Activated naive CD8-positive, alpha-beta T cell (primary cell): ENCODE measurements at regions not wholly inside any gene's neighbourhood (a gene's known extent, or its start where the extent isn't known, plus 50 kb on each side); places are given as distances from the start of the nearest gene placed in this dataset.

Source experiments
- H3K27ac Mint-ChIP-seq: one replicate; pipeline ENCODE4 v1.8.0; 2021; ENCODE audit warnings: mixed read lengths
- H3K27me3 Mint-ChIP-seq: one replicate; pipeline ENCODE4 v1.8.0; 2021; ENCODE audit warnings: mixed read lengths
- H3K36me3 Mint-ChIP-seq: one replicate; pipeline ENCODE4 v1.8.0; 2021; ENCODE audit warnings: mixed read lengths
- H3K4me1 Mint-ChIP-seq: one replicate; pipeline ENCODE4 v1.8.0; 2021; ENCODE audit warnings: low read depth, mixed read lengths
- H3K4me3 Mint-ChIP-seq: one replicate; pipeline ENCODE4 v1.8.0; 2021; ENCODE audit warnings: mild to moderate bottlenecking, mixed read lengths
- H3K9me3 Mint-ChIP-seq: one replicate; pipeline ENCODE4 v1.8.0; 2021; ENCODE audit warnings: low read depth, mixed read lengths

- Mint-ChIP-seq H3K27ac (no peak overlapping the region), H3K4me3 (no peak overlapping the region), H3K9me3 (peaks cover 12% of the 10 kb centered on the region), H3K4me1 (no peaks in the 10 kb centered on the region), H3K27me3 (no peaks in the 10 kb centered on the region), H3K36me3 (no peaks in the 10 kb centered on the region)
Observed at GRCh38 chr17:71422968-71423367, 697.9 kb upstream of the SOX9 start.

- Mint-ChIP-seq H3K4me3 (no peak overlapping the region), H3K27ac (no peak overlapping the region)
Observed at GRCh38 chr17:71423871-71424546, 696.8 kb upstream of the SOX9 start.

GRCh38 chr17:71427801-71428200, 693.0 kb upstream of the SOX9 start:
- Mint-ChIP-seq H3K36me3 (no peaks in the 10 kb centered on the region), H3K27me3 (no peaks in the 10 kb centered on the region), H3K4me3 (no peak overlapping the region), H3K9me3 (peaks cover 26% of the 10 kb centered on the region), H3K27ac (no peak overlapping the region), H3K4me1 (no peaks in the 10 kb centered on the region)

More at GRCh38 chr17:71423871-71424546, 696.8 kb upstream of the SOX9 start:
- H3K27me3 Mint-ChIP-seq, result no peaks in the 10 kb centered on the region
- H3K9me3 Mint-ChIP-seq, result peaks cover 17% of the 10 kb centered on the region
- no peaks in the 10 kb centered on the region for H3K36me3 Mint-ChIP-seq
- H3K4me1 Mint-ChIP-seq, result no peaks in the 10 kb centered on the region

- Mint-ChIP-seq H3K4me3 (no peak overlapping the region), H3K36me3 (no peaks in the 10 kb centered on the region), H3K27me3 (no peaks in the 10 kb centered on the region), H3K27ac (no peak overlapping the region), H3K9me3 (peaks cover 20% of the 10 kb centered on the region), H3K4me1 (no peaks in the 10 kb centered on the region)
Observed at GRCh38 chr17:71428897-71429296, 691.9 kb upstream of the SOX9 start.

GRCh38 chr17:71430281-71430680, 690.5 kb upstream of the SOX9 start:
- Mint-ChIP-seq H3K9me3 (peaks cover 20% of the 10 kb centered on the region), H3K27ac (no peak overlapping the region), H3K27me3 (no peaks in the 10 kb centered on the region), H3K4me1 (no peaks in the 10 kb centered on the region), H3K36me3 (no peaks in the 10 kb centered on the region), H3K4me3 (no peak overlapping the region)

- Mint-ChIP-seq H3K4me1 (no peaks in the 10 kb centered on the region), H3K27ac (no peak overlapping the region), H3K36me3 (no peaks in the 10 kb centered on the region)
Observed at GRCh38 chr17:71431146-71431545, 689.7 kb upstream of the SOX9 start.

GRCh38 chr17:71432378-71433315, 688.2 kb upstream of the SOX9 start:
- H3K4me1 Mint-ChIP-seq, result no peaks in the 10 kb centered on the region
- no peak overlapping the region for H3K4me3 Mint-ChIP-seq
- no peaks in the 10 kb centered on the region for H3K36me3 Mint-ChIP-seq
- no peaks in the 10 kb centered on the region for H3K27me3 Mint-ChIP-seq
- peaks cover 14% of the 10 kb centered on the region for H3K9me3 Mint-ChIP-seq
- H3K27ac Mint-ChIP-seq, result no peak overlapping the region

More at GRCh38 chr17:71431146-71431545, 689.7 kb upstream of the SOX9 start:
- peaks cover 20% of the 10 kb centered on the region for H3K9me3 Mint-ChIP-seq
- no peak overlapping the region for H3K4me3 Mint-ChIP-seq
- H3K27me3 Mint-ChIP-seq, result no peaks in the 10 kb centered on the region

- Mint-ChIP-seq H3K4me1 (no peaks in the 10 kb centered on the region), H3K36me3 (no peaks in the 10 kb centered on the region), H3K4me3 (no peak overlapping the region), H3K9me3 (peaks cover 5% of the 10 kb centered on the region), H3K27ac (no peak overlapping the region), H3K27me3 (no peaks in the 10 kb centered on the region)
Observed at GRCh38 chr17:71434716-71435115, 686.1 kb upstream of the SOX9 start.

- no peaks in the 10 kb centered on the region for H3K36me3 Mint-ChIP-seq
- no peak overlapping the region for H3K27ac Mint-ChIP-seq
- H3K9me3 Mint-ChIP-seq, result peaks cover 4% of the 10 kb centered on the region
- H3K4me1 Mint-ChIP-seq, result no peaks in the 10 kb centered on the region
- H3K27me3 Mint-ChIP-seq, result no peaks in the 10 kb centered on the region
- H3K4me3 Mint-ChIP-seq, result no peak overlapping the region
Observed at GRCh38 chr17:71436479-71436878, 684.3 kb upstream of the SOX9 start.

- Mint-ChIP-seq H3K27ac (no peak overlapping the region), H3K4me1 (no peaks in the 10 kb centered on the region), H3K9me3 (peaks cover 2% of the 10 kb centered on the region), H3K36me3 (no peaks in the 10 kb centered on the region), H3K4me3 (no peak overlapping the region), H3K27me3 (no peaks in the 10 kb centered on the region)
Observed at GRCh38 chr17:71437166-71437565, 683.7 kb upstream of the SOX9 start.

- no peak overlapping the region for H3K27ac Mint-ChIP-seq
- H3K4me1 Mint-ChIP-seq, result no peaks in the 10 kb centered on the region
- H3K4me3 Mint-ChIP-seq, result no peak overlapping the region
- no peaks in the 10 kb centered on the region for H3K27me3 Mint-ChIP-seq
- no peaks in the 10 kb centered on the region for H3K9me3 Mint-ChIP-seq
- no peaks in the 10 kb centered on the region for H3K36me3 Mint-ChIP-seq
Observed at GRCh38 chr17:71438631-71439146, 682.1 kb upstream of the SOX9 start.

- no peaks in the 10 kb centered on the region for H3K27me3 Mint-ChIP-seq
- no peak overlapping the region for H3K4me3 Mint-ChIP-seq
- no peaks in the 10 kb centered on the region for H3K9me3 Mint-ChIP-seq
- H3K36me3 Mint-ChIP-seq, result no peaks in the 10 kb centered on the region
- no peaks in the 10 kb centered on the region for H3K4me1 Mint-ChIP-seq
- no peak overlapping the region for H3K27ac Mint-ChIP-seq
Observed at GRCh38 chr17:71440513-71440912, 680.3 kb upstream of the SOX9 start.

GRCh38 chr17:71441098-71441497, 679.7 kb upstream of the SOX9 start:
- Mint-ChIP-seq H3K9me3 (no peaks in the 10 kb centered on the region), H3K4me1 (no peaks in the 10 kb centered on the region)

GRCh38 chr17:71444078-71444477, 676.7 kb upstream of the SOX9 start:
- Mint-ChIP-seq H3K9me3 (no peaks in the 10 kb centered on the region), H3K27ac (no peak overlapping the region), H3K27me3 (peaks cover 2% of the 10 kb centered on the region), H3K36me3 (no peaks in the 10 kb centered on the region), H3K4me3 (no peak overlapping the region), H3K4me1 (no peaks in the 10 kb centered on the region)

More at GRCh38 chr17:71441098-71441497, 679.7 kb upstream of the SOX9 start:
- Mint-ChIP-seq H3K36me3 (no peaks in the 10 kb centered on the region), H3K4me3 (no peak overlapping the region), H3K27ac (no peak overlapping the region), H3K27me3 (no peaks in the 10 kb centered on the region)
